MV-4-11 (cell line): ENCODE measurements at regions not wholly inside any gene's neighbourhood (a gene's known extent, or its start where the extent isn't known, plus 50 kb on each side); places are given as distances from the start of the nearest gene placed in this dataset.
A peak's percentile ranks its signal among the peaks of the same experiment; 100 is the strongest.

ENCODE experiments used
- DNase-seq: peaks from one replicate; lab custom pipeline; 2025; lab: John Stamatoyannopoulos, UW

DNA sequence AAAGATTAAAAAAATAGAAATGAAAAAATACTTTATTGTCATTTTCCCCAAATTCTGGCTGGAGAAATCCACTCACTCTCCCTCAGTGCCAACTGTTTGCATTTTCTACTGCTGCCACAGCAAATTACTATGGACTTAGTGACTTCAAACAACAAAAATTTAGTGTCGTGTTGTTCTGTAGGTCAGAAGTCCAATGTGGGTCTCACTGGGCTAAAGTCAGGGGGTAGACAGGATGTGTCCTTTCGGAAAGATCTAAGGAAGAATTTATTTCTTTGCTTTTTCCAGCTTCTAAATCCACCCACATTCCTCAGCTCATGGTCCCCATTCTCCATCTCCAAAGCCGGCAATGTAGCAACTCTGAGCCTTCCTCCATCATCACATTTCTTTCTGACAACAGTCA, 453.3 kb downstream of the KIF16B start:
- no peak for DNase-seq

DNA sequence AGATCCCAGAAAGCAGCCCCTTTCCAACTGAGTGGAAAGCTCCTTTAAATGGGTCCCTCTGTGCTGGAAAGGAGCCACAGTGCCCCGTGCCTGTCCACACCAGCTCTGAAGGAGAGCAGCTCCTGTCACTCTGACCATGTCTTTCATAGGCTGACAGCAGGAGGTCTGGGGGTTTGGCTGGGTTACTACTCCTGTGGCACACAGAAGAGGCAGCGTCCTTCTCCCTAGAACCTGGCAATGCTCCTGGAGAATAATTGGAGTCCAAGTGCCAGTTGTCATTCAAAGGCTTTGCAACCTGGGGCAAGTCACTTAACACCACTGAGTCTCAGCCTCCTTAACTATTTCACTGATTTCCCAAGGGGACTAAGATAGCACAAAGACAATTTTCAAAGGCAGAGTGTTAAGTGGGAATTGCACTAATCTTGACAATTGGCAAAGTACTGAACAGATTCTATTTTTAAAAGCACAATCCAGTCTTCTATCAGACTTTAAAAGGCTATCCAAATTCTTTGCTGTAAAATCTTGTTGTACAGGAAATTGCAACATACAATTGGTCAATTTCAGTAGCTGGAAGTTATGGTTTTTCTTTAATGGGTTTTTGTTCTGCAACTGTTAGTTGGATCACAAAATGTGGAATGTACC, 457.2 kb downstream of the KIF16B start:
- DNase-seq: peak; percentile 58

DNA sequence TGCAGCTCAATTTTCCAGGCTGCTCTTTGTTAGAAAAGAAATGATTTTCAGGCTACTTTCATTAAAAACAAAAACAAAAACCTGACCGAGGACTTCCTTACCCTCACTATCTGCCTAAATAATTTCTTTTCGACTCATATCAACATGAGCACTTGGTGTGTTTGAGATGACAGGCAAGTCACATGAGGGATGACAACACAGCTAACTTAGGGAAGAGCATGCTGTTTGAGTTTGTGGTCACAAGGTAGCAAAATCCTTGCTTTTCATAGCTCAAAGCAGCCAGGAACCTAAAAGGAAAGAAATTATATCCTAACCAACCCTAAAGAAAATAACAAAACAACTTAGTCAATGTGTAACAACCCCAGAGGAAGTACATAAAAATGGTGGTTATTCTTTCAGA, 459.5 kb downstream of the KIF16B start:
- no peak for DNase-seq

DNA sequence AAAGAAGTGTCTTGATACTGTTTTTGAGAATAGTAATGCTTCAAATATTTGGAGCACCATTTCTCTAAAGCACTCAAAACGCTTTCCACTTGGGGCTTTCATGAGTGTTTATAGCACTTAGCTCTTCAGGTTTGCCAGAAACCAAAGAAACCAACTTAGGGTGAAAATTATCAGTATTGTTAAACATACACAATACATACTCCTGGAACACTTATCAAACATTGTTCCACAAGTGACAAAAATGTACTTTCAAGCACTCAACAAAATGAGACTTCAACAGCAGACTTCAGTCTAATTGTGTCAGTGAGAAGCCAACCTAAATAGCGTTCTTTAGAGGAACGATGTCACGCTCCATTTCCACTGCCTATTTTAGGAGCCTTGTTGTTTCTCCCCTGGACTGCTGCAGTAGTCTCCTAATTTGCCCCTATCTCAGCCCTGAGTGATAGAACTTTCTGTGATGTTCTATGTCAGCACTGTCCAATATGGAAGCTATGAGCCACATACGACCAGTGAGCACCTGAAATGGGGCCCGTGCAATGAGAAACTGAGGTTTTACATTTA, 461.3 kb downstream of the KIF16B start:
- DNase-seq: no peak

DNA sequence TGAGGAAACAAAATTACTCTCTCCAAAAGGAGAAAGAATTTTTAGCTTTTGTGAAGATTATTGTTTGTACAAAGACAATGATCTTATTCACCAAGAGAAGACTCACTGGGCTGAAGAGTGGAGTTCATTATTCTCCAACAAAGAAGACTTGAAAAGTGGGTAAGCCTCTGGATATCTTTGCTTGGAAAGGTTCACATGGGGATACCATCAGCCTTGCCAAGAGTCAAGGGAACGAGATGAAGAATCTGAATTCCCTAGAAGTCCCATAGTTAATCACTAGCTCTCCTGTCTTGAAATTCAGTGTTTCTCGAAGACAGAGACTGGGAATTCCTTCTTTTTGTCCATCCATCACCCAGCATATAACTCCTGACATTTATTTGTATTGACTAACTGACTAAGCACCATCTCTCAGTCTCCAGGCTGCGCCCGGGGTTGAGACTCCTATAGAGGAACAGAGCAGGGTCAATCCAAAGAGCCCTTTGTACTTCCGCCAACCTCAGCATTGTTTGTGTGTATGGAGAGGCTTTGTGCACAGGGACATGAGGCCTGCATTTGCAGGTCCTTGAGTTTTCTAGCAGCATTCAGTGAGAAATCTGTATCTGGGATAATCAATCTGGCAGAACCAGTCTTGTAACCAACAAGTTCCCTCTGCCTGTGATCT, 461.9 kb downstream of the KIF16B start:
- DNase-seq: no peak

DNA sequence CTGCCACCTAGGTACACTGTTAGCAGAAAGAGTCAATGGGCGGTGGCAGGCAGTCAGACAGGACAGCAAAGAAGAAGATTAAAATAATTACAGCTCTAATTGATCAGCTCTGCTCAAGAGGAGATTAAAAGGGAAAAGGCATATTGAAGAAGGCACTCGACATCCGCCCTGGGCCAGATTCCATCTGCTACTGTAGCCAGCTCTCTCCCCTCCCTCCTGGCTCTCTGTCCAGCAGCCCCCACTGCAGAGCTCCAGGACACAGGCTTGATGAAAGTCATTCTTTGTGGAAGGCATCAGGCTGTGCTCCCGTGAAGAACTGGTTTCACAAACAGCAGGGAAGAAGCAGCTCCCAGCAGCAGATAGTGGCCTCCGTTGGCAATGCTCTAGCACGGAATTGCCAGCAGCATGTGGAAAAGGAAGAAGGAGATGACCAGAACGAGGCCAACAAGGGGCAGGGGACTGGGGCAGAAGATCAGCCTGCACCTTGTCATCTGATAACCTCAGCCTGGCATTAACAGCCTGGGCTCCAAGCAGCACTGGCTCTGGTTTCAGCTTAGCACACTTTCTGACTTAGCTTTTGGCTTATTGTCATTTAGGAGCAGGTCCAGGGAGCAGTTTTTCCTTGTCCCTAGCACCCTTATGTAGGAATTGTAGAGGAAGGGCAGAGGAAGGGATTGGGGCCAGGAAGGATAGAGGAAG, 465.9 kb downstream of the KIF16B start:
- no peak for DNase-seq

DNA sequence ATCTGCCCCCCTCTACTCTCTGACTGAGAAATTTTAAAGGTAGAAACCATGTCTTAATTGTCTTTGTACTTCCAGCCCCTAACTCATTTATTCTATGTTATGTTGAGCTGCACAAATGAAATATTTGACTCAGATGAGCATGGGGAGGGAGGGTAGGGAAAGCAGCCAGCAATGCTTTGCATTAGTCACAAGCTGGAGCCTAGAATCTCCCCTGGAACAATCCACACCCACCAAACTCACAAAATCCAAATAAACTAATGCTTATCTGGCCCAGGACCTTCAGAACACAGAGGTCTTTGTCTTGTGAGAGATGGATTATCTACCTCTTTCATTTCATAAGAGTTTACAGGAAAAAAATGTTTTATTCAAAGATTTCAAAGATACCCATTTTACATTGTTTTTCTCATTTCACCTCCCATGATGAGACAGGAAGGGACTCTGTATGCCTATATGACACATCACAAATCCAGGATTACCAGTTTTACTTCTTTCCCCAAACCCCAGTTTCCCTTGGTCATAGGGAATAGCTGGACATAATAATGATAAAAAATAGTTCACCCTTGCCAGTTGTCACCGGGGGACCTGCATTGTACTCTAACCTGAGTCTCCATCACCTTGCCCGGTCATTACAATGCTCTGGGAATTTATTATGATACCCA, 466.9 kb downstream of the KIF16B start:
- no peak for DNase-seq

DNA sequence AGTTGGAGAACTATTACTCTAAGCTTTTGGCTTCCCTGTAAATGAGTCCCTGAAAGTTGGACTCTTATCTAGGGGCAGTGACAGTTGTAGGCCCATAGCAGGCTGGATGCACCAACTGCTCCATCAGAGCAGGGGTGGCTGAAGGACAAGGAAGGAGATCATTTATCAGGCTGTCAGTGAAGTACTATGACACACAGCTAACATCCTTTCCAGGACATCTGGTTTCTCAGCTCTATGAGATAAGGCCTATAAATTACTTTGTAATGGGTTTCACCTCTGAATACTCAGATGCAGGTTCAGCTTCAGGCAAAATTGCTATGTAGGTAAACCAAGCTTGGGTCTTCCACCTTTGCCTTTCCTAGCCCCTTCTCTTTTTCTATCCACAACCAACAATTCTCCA, 468.5 kb downstream of the KIF16B start:
- DNase-seq: no peak
